Small intestine (tissue), 7 donors: ENCODE measurements at regions not wholly inside any gene's neighbourhood (a gene's known extent, or its start where the extent isn't known, plus 50 kb on each side); places are given as distances from the start of the nearest gene placed in this dataset.

Source experiments
- DNase-seq, 2 donors: peaks; one replicate each; pipeline versions ENCODE4 v3.0.0 to v3.0.0-alpha.2; 2013
- FAIRE-seq: peaks from 2 replicates; lab custom pipeline; 2012; peaks lifted over from hg19 to GRCh38; lab: Jason Lieb, UNC
- H3K27ac ChIP-seq, 3 donors: one replicate each; pipeline ENCODE4 v1.5.1; 2013; ENCODE audit warnings: low read length in 2 of 3, mild to moderate bottlenecking in 2 of 3, control low read depth in 1 of 3, inconsistent platforms in 1 of 3, low read depth in 1 of 3, moderate library complexity in 1 of 3
- H3K27me3 ChIP-seq, 3 donors: one replicate each; pipeline ENCODE4 v1.6.1; 2013; ENCODE audit warnings: low read length in 3 of 3, inconsistent platforms in 1 of 3; ENCODE audit not compliant: control insufficient read depth in 3 of 3, insufficient read depth in 3 of 3
- H3K36me3 ChIP-seq, 3 donors: one replicate each; pipeline ENCODE4 v1.6.1; 2013; ENCODE audit warnings: low read length in 3 of 3, inconsistent platforms in 1 of 3, low read depth in 1 of 3, mild to moderate bottlenecking in 1 of 3, moderate library complexity in 1 of 3; ENCODE audit not compliant: control insufficient read depth in 3 of 3, insufficient read depth in 2 of 3
- H3K4me1 ChIP-seq, 3 donors: one replicate each; pipeline ENCODE4 v1.6.1; 2013; ENCODE audit warnings: low read length in 2 of 3, inconsistent platforms in 1 of 3, low read depth in 1 of 3, mild to moderate bottlenecking in 1 of 3, moderate library complexity in 1 of 3; ENCODE audit not compliant: control insufficient read depth in 3 of 3, insufficient read depth in 2 of 3
- H3K4me3 ChIP-seq, 3 donors: one replicate each; pipeline ENCODE4 v1.5.1; 2013; ENCODE audit warnings: low read length in 3 of 3, control low read depth in 1 of 3, inconsistent platforms in 1 of 3, low read depth in 1 of 3, mild to moderate bottlenecking in 1 of 3, moderate library complexity in 1 of 3
- H3K9me3 ChIP-seq, 2 donors: one replicate each; pipeline ENCODE4 v1.6.1; 2013; ENCODE audit warnings: low read depth in 1 of 2, low read length in 1 of 2; ENCODE audit not compliant: control insufficient read depth in 2 of 2, insufficient read depth in 1 of 2
- WGBS, 3 donors: extraction: QIAGEN DNeasy Blood & Tissue Kit; methylation state at CpG; one replicate each; pipeline ENCODE4 v1.1.7; 2013; 5-methylcytosine and 5-hydroxymethylcytosine counted together
- donor health status: healthy with polysubstance abuse.
- donor health status: control.
- donor health status: control.
- donor health status: Bipolar disorder and iron deficiency.
- donor health status: healthy.

GRCh38 chr7:21999896-22000295, 54.2 kb upstream of the CDCA7L start:
- Histone ChIP-seq H3K4me1 (no peaks in the 10 kb centered on the region), H3K9me3 (no peaks in the 10 kb centered on the region), H3K27ac (no peak overlapping the region), H3K4me3 (no peak overlapping the region), H3K36me3 (no peaks in the 10 kb centered on the region), H3K27me3 (no peaks in the 10 kb centered on the region)
- 85 to 88% (median 86%) methylated on average over 6 of the region's 6 CpGs for WGBS, 3 donors
- no peak for FAIRE-seq
- DNase-seq, result no peak

- no peaks in the 10 kb centered on the region for H3K9me3 ChIP-seq
- DNase-seq (no peak), FAIRE-seq (no peak)
- no peak overlapping the region for H3K4me3 ChIP-seq
- H3K27ac ChIP-seq, result no peak overlapping the region
- H3K4me1 ChIP-seq, result no peaks in the 10 kb centered on the region
- peaks cover 0 to 4% (median 0%) of the 10 kb centered on the region in 3 donors for H3K27me3 ChIP-seq
- H3K36me3 ChIP-seq, result no peaks in the 10 kb centered on the region
- 56 to 71% (median 59%) methylated on average over 1 of the region's 1 CpG for WGBS, 3 donors
Observed at GRCh38 chr7:21996641-21997040, 50.9 kb upstream of the CDCA7L start.
